CD4-positive, alpha-beta T cell (primary cell): ENCODE measurements at regions not wholly inside any gene's neighbourhood (a gene's known extent, or its start where the extent isn't known, plus 50 kb on each side); places are given as distances from the start of the nearest gene placed in this dataset.

ENCODE experiments used
- ATAC-seq: fragments of 200-7000 bp; cut with Tn5 transposase; one replicate; pipeline ENCODE4 v1.10.0; 2022; ENCODE audit warnings: mild to moderate bottlenecking; ENCODE audit not compliant: poor library complexity
- CTCF ChIA-PET: fragments of 350-600 bp; sonication (Branson Sonifier 250); formaldehyde crosslinking; loops from one replicate; lab custom pipeline; 2021; ENCODE audit warnings: antibody characterized with exemption, inconsistent platforms; lab: Charles Lee
- POLR2A ChIA-PET: fragments of 350-600 bp; sonication (Branson Sonifier 250); formaldehyde crosslinking; loops from one replicate; lab custom pipeline; 2021; ENCODE audit warnings: antibody characterized with exemption, inconsistent platforms; lab: Charles Lee
- DNase-seq, 14 experiments: peaks; one replicate each; pipeline ENCODE4 v3.0.0-alpha.2; 2013 to 2020; ENCODE audit warnings: mixed read lengths in 2 of 14
- H3K27ac ChIP-seq, 2 donors: one replicate each; pipeline versions ENCODE4 v1.5.1 to v1.7.0; 2013; ENCODE audit warnings: low read length in 2 of 2, low read depth in 1 of 2, mild to moderate bottlenecking in 1 of 2
- H3K27me3 ChIP-seq, 2 experiments: 1 replicate in 1 of 2; 2 replicates in 1 of 2; pipeline versions ENCODE4 v1.6.1 to v1.7.0; 2013; ENCODE audit warnings: low read length in 2 of 2, control low read depth in 1 of 2, mild to moderate bottlenecking in 1 of 2, moderate library complexity in 1 of 2; ENCODE audit not compliant: insufficient read depth in 2 of 2, control insufficient read depth in 1 of 2
- H3K36me3 ChIP-seq: one replicate; pipeline ENCODE4 v1.6.1; 2013; ENCODE audit warnings: low read length, control low read depth; ENCODE audit not compliant: insufficient read depth
- H3K4me1 ChIP-seq: one replicate; pipeline ENCODE4 v1.6.1; 2013; ENCODE audit warnings: low read length, control low read depth; ENCODE audit not compliant: insufficient read depth
- H3K4me3 ChIP-seq: one replicate; pipeline ENCODE4 v1.5.1; 2013; ENCODE audit warnings: mild to moderate bottlenecking, low read length, moderate library complexity
- H3K9me3 ChIP-seq, 2 experiments: 1 replicate in 1 of 2; 2 replicates in 1 of 2; pipeline versions ENCODE4 v1.6.1 to v1.7.0; 2013; ENCODE audit warnings: low read length in 2 of 2, mild to moderate bottlenecking in 2 of 2, control low read depth in 1 of 2, moderate library complexity in 1 of 2; ENCODE audit not compliant: control insufficient read depth in 1 of 2, insufficient read depth in 1 of 2
- H3K27ac Mint-ChIP-seq: one replicate; pipeline ENCODE4 v1.8.0; 2020; ENCODE audit warnings: mixed read lengths
- H3K27me3 Mint-ChIP-seq: one replicate; pipeline ENCODE4 v1.8.0; 2021; ENCODE audit warnings: mixed read lengths
- H3K36me3 Mint-ChIP-seq: one replicate; pipeline ENCODE4 v1.8.0; 2021; ENCODE audit warnings: low read depth, mixed read lengths
- H3K4me1 Mint-ChIP-seq: one replicate; pipeline ENCODE4 v1.8.0; 2021; ENCODE audit warnings: low read depth, mixed read lengths
- H3K4me3 Mint-ChIP-seq: one replicate; pipeline ENCODE4 v1.8.0; 2020; ENCODE audit warnings: mild to moderate bottlenecking, mixed read lengths
- H3K9me3 Mint-ChIP-seq: one replicate; pipeline ENCODE4 v1.8.0; 2020; ENCODE audit warnings: mixed read lengths
- intact Hi-C, 2 experiments: fragments of 100-400 bp; cut with DNase I in 1 of 2; cut with micrococcal nuclease in 1 of 2; formaldehyde crosslinking; loops; one replicate each; pipeline versions ENCODE4 v1.15.1 to v1.9.0; 2023 to 2025; cut with DNase I, micrococcal nuclease
- TF ChIP-seq, protein P1 (sequence below): fragments of 200-600 bp; IDR thresholded peaks from one replicate; pipeline ENCODE4 v1.8.0; 2022; ENCODE audit warnings: antibody characterized with exemption, mild to moderate bottlenecking

DNA sequence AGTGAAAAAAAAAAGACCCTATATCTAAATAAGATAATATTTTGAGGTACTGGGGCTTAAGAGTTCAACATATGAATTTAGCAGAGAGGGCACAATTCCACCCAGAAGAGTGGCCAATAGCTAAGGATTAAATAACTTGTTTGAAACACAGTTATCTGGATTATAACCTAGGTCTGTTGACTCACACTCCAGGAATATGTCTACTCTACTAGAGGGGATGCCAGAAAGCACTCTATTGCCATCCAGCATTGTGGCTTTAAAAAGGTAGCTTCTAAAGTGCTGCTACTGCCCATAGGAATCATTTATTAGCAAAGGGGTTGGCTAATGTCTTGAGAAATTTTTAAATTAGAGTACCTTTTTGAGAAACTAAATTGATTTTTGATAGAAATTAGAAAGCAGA, 102.2 kb downstream of the PPP1R3A start:
- Mint-ChIP-seq H3K4me1 (no peaks in the 10 kb centered on the region), H3K9me3 (no peaks in the 10 kb centered on the region), H3K36me3 (no peaks in the 10 kb centered on the region), H3K27me3 (no peaks in the 10 kb centered on the region), H3K27ac (no peak overlapping the region), H3K4me3 (no peak overlapping the region)
- ChIA-PET CTCF (no interaction called here), POLR2A (no interaction called here)
- TF ChIP-seq, protein P1, sequence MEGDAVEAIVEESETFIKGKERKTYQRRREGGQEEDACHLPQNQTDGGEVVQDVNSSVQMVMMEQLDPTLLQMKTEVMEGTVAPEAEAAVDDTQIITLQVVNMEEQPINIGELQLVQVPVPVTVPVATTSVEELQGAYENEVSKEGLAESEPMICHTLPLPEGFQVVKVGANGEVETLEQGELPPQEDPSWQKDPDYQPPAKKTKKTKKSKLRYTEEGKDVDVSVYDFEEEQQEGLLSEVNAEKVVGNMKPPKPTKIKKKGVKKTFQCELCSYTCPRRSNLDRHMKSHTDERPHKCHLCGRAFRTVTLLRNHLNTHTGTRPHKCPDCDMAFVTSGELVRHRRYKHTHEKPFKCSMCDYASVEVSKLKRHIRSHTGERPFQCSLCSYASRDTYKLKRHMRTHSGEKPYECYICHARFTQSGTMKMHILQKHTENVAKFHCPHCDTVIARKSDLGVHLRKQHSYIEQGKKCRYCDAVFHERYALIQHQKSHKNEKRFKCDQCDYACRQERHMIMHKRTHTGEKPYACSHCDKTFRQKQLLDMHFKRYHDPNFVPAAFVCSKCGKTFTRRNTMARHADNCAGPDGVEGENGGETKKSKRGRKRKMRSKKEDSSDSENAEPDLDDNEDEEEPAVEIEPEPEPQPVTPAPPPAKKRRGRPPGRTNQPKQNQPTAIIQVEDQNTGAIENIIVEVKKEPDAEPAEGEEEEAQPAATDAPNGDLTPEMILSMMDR: no peak
- H3K9me3 ChIP-seq: no peaks in the 10 kb centered on the region
- H3K4me1 ChIP-seq: no peaks in the 10 kb centered on the region
- no peaks in the 10 kb centered on the region for H3K27me3 ChIP-seq
- no peak overlapping the region for H3K27ac ChIP-seq
- no peak for DNase-seq
- intact Hi-C loops: no loop called here
- no peak for ATAC-seq
- H3K4me3 ChIP-seq: no peak overlapping the region
- no peaks in the 10 kb centered on the region for H3K36me3 ChIP-seq

DNA sequence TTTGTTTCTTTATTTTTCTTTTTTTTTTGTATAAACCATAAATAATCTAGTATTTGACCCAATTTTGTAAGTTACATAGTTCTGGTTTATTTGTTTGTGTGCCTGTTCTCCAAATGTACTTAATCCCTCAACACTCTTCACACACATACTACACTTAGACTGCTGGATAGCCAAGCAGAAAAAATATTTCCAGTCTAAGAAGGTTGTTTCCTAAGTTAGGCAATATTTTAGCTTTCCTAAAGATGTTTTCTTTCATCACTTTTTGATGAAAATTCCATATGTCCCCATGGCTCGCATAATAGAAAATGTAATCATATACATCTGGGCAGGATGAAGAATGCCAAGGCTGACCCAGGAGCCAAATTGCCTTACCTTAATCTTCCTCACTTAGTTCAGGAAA, 105.3 kb downstream of the PPP1R3A start:
- no peak overlapping the region for H3K27ac ChIP-seq
- Mint-ChIP-seq H3K27me3 (no peaks in the 10 kb centered on the region), H3K4me3 (no peak overlapping the region), H3K9me3 (no peaks in the 10 kb centered on the region), H3K27ac (no peak overlapping the region), H3K4me1 (no peaks in the 10 kb centered on the region), H3K36me3 (no peaks in the 10 kb centered on the region)
- TF ChIP-seq, protein P1: no peak
- H3K4me3 ChIP-seq: no peak overlapping the region
- ChIA-PET CTCF (no interaction called here), POLR2A (no interaction called here)
- H3K36me3 ChIP-seq: no peaks in the 10 kb centered on the region
- no peak for ATAC-seq
- H3K27me3 ChIP-seq: no peaks in the 10 kb centered on the region
- DNase-seq: no peak
- intact Hi-C loops: no loop called here
- H3K9me3 ChIP-seq: no peaks in the 10 kb centered on the region
- no peaks in the 10 kb centered on the region for H3K4me1 ChIP-seq

DNA sequence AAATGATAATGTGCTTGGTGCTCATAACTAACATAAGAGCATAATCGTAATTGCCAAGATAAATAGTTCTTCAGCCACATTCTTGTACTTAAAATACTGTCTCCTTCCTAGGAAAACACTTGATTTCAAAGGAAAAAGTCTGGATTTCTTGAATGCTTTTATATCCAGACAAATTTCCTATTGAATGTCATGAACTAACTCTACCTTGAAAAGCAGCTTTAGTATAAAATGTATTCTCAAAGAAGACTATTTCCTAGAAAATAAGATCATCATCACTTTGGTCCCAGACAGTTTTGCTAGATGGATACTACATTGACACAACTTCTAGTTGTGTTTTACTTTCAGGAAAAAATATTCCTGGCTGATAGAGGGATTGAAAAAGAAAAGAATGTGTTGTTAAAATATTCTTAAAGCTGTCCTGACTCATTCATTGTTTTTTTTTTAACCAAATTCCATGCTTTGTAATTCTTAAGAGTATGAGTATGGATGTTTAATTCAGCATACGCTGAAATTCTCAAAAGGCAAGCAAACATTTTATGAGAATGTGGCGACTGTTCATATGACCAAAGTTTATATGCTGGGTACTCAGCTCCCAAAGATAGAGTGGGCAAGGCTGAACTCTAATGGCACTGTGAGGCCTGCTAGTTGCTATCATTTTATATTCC, 106.1 kb downstream of the PPP1R3A start:
- H3K4me3 ChIP-seq: no peak overlapping the region

More for the DNA sequence above, 106.1 kb downstream of the PPP1R3A start:
- Mint-ChIP-seq H3K9me3 (no peaks in the 10 kb centered on the region), H3K4me3 (no peak overlapping the region), H3K4me1 (no peaks in the 10 kb centered on the region), H3K36me3 (no peaks in the 10 kb centered on the region), H3K27ac (no peak overlapping the region), H3K27me3 (no peaks in the 10 kb centered on the region)
- ChIA-PET POLR2A (no interaction called here), CTCF (interaction anchor here (1.0 kb wide), 1 partner anchor 22 kb away, joined by 3 read pairs; no protein-coding TSS in a partner anchor)
- intact Hi-C loops: no loop called here
- H3K9me3 ChIP-seq: no peaks in the 10 kb centered on the region
- TF ChIP-seq, protein P1: no peak
- no peak overlapping the region for H3K27ac ChIP-seq
- ATAC-seq (no peak), DNase-seq (no peak)
- no peaks in the 10 kb centered on the region for H3K27me3 ChIP-seq
- H3K4me1 ChIP-seq: no peaks in the 10 kb centered on the region
- H3K36me3 ChIP-seq: no peaks in the 10 kb centered on the region
